Muscle of back (tissue), 3 donors: ENCODE measurements at regions not wholly inside any gene's neighbourhood (a gene's known extent, or its start where the extent isn't known, plus 50 kb on each side); places are given as distances from the start of the nearest gene placed in this dataset.
"Not testable (repeated sequence)": the region's sequence is repeated elsewhere in the genome, so short reads cannot be mapped to it uniquely, and the experiment has no call there.

ENCODE experiments used
- DNase-seq, 3 donors: peaks; one replicate each; pipeline versions ENCODE4 v3.0.0 to v3.0.0-alpha.2; 2013

DNA sequence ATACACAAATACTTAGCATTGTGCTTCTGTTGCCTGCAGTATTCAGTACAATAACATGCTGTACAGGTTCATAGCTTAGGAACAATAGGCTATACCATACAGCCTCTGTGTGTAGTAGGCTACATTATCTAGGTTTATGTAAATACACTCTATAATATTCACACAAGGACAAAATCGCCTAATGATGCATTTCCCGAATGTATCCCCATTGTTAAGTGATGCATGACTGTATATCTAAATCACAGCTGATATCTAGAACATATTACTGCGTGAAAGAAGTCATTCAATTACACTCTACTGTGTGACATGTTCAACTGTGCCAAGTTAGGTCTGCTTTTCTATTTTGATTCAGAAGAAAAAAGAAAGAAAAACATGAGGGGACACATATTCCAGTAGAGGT is 633.5 kb downstream of the RFPL4B start:
- DNase-seq: no peak

DNA sequence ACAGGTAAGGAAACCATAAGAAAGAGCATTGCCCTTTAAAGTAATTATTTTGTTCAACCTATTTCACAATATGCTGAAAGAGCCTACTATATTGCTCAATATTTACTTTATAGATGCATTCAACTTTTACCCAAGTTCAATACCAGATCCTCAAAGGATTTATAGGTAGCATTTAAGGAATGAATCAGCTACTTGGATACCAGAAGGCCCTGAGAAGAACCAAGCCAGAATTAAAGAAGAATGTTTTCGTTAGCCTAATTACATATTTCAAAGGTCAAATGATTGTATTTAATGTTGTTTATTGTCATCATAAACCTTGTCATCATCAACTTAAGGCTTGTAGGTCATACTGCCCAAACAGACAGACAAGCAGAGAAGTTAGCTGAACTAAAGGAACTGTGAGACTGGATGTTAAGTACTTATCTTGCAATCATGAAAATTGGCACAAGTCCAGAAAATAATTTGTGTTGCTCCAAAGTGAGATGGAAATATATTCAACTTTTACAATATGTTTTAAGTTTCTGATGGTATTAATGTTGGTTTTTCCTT is 636.7 kb downstream of the RFPL4B start:
- no peak for DNase-seq

DNA sequence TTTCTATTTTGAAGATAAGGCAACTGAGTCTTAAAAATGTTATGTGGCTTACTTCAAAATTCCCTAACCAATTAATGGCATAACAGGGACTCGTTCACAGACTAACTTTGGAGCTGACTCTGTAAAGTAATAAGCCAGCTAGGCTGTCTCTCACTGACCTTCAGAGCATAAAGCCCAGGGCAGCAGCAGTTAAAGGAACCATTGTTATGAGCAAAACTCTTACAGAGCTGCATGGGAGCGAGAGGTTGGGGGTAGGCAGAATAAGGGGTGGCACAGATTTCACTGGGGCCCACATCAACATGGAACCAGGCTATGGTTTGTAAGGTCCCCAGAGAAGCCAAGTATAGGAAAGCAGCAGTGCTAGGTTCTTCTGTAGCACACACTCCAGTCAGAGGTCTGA is 637.8 kb downstream of the RFPL4B start:
- DNase-seq: no peak

DNA sequence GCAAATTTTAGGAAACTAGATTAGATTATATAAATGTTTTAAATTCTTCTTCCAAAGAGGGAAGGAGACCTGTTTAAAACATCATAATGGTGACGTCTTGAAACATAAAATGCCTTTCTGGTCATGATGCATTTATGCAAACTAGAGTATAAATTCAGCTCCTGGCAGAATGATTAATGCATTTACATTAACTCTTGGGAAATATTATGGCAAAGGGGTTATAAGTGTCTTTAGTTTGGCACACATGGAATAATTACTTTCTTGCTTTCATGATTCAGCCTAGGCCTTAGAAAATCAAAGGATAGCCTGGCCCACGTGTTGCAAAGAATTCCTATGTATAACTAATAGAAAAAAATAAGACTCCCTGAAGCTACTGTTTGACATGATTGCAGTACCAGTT is 639.2 kb downstream of the RFPL4B start:
- DNase-seq: no peak

DNA sequence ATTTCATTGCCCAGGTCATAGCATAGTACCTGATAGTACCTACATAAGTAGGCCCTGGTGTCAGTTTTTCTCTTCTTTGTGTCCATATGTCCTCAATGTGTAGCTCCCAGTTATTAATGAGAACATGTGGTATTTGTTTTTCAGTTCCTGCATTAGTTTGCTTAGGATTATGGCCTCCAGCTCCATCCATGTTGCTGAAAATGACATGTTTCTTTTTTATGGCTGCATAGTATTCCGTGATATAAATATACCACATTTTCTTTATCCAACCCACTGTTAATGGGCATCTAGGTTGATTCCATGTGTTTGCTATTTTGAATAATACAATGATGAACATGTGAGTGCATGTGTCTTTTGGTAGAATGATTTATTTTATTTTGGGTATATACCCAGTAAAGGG is 641.6 kb downstream of the RFPL4B start:
- no peak for DNase-seq

DNA sequence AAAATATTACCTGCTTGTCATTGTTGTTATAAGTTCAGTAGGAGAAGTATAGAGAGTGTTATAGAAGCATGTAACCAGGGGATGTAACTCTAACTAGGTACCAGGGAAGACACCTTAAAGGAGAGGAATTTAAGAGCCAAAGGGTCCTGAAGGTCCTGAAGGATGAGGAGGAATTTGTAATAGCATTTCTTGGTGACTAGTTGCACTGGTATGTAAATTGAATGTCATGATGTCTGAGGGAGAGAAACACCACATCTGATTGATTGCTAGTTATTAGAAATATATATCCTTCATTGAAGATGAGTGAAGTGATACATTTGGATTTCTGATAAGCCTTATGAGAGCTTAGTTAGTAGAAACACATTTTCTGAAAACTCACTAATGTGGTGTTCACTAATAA is 643.8 kb downstream of the RFPL4B start:
- no peak for DNase-seq

DNA sequence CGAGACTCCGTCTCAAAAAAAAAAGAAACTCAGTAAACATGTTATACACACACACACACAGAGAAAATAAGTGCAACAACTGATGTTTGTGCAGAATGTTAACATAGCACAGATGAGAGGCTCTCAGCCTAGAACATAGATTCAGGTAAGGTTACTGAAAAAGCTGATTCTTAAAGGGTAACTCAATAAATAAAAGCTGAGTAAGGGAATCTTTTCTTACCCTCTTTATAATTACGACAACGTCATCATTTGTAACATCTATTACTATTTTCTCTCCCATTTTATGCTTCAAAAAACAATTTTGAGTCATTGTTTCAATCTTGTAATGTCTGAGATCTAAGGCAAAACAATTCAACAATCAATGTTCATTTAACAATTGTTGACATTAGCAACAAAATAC is 644.8 kb downstream of the RFPL4B start:
- DNase-seq: no peak

DNA sequence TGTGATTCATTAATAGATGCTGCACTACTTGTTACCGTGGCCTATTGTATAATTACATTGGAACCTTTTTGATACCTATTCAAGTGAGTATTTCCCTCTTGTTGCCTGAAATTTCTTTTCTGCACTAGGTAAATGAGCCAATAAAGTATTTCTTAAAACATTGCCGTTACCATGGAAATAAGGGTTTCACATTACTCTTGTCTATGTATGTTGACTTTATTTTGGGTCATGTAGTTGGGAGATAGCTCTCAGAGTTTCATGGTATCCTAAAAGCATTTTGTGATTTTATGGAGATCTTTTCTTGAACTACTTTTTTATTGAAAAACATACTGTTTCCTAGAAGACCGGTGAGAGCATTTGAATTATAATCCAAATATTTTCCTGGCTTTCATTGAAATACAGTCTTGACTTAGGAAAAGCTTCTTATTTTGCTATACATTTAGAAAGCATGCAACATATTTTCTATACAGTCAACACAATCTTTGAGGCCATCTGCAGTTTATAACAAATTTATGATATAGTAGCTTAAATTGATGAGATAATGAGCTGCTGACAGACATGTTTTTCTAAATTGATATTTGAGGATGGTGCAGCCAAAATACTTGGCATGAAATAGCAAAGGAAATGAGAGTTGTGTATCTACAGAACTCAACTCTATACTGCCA is 650.4 kb downstream of the RFPL4B start:
- DNase-seq: peak in 1 of 3 donors; percentile 71

DNA sequence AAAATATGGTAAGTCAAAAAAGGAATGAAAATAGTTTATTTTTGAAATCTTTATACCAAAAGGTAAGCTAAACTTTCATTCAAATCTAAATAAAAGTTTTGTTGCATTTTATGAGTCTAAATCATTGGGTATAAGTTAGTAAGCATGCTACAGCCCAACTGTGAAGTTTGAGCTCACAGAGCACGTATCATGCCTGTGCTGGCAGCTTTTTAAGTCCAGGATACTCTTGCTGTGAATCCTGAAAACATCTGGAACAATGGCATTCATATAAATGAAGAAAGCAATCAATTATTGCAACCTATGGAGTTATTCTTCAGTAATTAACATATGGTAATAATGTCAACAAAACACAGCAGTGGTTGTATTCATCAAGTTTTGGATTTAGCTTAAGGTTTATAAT is 656.9 kb downstream of the RFPL4B start:
- peak in 1 of 3 donors; percentile 56 for DNase-seq

DNA sequence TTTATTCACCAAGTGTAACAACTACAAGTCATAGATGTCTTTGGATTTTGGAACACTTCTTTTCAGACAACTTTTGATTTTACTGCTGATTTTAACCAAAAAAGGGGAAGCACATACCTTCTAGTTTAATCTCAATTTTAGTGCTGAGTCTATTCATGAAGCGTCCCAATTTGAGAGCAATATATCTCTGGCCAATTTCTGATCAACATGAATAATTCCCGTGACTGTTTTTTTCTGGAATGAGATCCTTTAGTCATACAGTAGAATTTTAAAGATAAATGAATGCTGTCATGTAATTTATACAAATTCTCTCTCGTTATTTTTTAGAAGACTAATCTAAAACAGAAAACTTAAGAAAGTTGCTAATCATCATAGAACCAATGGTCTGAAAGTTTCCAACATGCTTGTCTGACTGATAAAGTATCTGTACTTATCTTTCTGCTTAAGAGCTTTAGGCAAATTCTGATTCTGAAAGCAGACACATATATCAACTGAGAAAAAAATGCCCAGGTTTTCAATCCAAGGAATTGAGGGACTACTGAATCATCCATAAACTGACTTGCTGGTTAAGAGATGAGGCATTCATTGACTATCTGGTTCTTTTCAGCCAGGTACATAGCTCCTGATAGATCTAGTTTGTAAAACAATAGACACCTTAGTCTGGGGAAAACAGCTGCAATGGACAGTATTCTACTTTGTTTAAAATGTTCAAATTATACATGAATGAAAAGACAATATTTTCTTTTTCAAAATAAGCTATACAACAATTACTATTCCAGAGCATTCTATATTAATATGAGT is 657.5 kb downstream of the RFPL4B start:
- peak in 1 of 3 donors; percentile 39 for DNase-seq

DNA sequence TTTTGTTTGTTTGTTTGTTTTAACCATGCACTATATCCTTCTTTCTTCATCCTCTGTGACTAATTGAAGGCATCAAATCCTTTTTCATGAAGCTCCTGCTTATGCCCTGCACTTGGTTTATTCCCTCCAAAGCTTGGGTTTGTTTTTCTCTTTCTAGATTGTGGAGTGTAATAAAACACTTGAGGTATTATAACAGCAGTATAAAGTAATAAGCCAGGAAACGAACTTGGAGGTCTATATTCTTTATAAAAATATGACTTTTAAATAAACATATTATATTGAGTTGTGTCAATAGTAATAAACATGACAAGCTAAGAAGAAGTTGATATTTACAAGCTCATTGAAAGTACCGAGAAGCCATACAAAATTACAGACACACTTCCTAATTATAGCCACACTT is 659.4 kb downstream of the RFPL4B start:
- no peak for DNase-seq

DNA sequence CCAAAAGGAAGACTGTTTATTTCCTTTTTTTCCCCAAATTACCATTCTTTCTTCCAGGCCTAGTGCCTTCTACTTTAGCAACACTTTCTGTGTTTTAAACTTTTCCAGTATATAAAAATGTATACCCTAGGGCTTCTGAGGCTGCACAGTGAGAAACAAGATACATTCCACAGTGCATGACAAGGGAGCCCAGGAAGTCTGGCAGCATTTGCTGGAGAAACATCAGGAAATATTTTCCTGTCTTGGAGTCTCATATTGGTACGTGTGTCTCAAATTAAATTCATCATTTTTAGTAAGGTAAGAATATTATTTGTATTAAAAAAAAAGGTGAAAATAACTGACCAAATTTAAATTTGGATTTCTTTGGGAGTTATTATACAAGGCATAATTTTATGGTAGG is 662.6 kb downstream of the RFPL4B start:
- peak in 1 of 3 donors; percentile 75 for DNase-seq

DNA sequence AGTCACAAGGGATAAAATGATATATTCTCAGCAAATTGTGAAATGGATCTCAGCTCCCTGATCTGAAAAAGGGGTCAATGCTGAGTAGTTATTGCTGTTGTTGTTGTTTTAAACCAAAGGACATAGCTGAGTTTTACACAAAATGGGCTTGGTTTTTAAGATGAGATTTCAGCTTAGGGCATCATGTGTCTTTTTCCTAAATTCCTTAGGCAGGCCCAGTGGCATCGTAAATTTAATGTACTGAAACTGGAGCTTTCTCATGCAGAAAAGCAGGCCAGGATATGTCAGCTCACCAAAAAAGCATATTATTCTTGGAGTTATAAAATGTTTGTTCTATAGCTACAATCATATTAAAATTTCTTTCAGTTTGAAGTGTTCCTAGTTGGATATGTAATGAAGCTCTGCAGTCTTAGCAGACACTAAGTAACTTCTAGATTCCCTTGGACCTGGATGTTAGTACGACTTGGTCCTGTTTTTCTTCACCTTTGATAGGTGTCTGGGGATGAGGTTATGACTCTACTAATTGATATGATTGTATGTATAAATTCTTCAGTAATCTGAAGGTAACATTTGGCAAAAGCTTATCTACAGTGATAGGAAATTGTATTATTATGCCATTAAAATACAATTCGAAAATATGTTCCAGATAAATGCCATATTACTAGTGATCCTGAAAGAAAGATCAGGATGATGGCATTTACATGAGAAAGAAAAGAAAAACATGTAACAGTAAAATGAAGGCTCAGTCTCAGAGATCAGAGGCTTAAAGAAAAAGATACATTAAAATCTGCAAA is 663.3 kb downstream of the RFPL4B start:
- DNase-seq: peak in 1 of 3 donors; percentile 69

DNA sequence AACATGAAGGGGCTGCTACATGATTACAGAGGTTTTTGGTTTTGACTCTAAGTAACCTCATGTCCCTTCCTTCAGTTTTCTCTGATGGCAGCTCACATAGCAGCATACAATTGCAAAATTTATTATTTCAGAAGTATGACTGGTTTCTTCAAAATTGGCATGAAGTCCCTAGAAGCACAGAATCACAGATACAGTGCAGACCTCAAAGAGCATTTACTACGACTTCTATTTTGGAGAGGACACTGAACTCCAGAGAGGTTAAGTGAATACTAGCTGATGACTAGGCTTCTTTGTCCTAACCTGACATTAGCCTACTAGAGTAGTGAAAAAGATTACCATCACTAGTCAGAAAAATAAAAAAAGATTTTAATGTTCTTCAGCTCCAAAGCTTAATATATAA is 664.3 kb downstream of the RFPL4B start:
- no peak for DNase-seq

DNA sequence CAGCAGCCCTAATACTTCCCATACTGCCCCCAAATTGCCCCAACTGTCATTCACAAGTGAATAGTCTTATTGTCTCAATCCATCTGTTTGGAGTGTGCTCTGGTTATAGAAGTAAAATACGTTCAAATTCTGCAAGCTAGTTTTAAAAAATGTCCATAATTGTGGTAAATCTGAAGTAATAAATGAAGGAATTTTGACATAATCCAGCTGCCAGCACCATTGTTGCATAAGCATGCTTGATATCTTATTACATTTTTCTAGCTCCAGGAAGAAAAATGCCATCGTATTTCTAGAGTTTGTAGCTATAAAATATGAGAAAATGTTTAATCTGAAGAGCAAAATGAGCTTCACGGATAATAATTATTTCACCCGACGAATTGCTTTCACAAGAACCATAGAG is 664.7 kb downstream of the RFPL4B start:
- DNase-seq: peak in 1 of 3 donors; percentile 41

DNA sequence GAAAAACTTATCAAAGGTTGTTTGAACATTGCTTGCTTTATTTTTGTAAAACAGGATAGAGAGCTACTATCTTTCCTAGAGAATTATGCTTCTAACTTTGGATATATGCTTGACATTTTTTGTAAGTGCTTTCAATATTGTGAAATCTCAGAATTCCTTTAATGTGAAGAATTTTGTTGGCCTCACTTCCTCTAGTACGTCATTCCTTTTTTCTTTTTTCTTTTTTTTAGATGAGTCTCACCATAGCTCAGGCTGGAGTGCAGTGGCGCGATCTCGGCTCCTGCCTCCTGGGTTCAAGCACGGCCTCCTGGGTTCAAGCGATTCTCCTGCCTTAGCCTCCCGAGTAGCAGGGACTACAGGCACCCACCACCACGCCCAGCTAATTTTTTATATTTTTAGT is 668.1 kb downstream of the RFPL4B start:
- peak; percentile 67 to 77 (median 69) for DNase-seq

DNA sequence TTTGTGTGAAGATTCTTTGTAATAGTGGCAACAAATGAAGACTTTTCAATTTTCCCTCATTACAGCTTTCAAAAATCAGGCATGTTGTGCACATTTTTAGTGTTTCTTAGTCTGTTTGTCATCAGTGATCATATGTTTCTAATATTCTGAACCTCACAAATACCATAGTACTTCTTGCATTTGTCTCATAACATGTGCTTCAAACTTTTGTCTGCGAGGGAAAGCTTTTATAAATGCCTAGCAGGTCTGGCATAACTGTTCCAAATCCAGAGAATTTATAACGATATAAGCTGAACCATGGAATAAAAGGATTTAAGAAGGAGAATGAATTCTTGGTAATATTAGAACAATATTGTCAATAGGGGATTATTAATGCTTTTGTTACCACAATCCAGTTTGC is 670.2 kb downstream of the RFPL4B start:
- no peak for DNase-seq

DNA sequence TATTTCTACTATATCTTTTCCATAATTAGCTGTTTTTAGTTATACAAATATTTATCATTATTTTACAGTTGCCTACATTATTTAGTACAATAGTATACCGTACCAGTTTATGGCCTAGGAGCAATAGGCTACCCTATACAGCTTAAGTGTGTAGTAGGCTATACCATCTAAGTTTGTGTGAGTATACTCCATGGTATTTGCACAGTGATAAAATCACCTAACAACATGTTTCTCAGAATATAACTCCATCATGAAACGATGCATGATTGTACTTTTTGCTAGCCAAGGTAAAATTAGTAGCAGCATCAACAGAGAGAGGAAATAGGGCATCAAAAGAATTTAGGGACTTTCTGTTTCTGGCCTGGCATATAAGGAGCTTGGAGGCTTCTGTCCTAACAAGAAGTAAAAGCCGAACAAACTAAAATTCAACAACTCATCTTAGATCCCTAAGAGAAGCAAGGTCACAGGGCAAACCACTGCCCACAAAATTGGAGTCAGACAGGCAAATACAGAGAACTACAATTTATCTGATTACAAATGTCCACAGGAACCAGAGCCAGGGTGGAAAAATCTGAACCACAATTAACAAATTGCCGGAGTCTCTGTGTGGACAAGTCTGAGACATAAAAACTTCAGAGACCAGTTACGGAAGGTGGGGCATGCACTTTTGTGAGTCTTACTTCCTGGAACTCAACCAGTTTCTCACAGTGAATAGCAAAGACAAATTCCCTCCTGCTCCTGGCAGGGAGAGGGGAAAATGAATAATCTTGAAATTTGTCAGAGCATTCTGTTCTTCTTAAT is 671.4 kb downstream of the RFPL4B start:
- peak; percentile 60 to 81 (median 71) for DNase-seq

DNA sequence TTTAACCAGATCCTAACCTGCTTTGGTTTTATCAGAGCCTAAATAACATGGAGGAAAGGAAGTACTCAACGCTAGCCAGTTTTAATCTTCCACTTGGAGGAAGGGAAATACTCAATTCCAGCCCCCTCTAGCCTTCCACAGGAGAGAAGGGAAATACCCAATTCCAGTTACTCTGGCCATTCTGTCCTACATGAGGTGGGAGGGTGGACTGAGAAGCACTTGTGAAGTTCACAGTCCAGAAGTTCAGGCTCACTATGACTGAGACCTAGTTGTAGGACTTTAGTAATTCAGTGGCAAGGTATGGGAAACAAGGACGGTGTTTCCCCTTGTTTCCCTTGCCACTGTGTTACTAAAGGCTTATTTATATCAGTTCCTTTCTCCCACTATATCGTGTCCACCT is 672.0 kb downstream of the RFPL4B start:
- no peak for DNase-seq

DNA sequence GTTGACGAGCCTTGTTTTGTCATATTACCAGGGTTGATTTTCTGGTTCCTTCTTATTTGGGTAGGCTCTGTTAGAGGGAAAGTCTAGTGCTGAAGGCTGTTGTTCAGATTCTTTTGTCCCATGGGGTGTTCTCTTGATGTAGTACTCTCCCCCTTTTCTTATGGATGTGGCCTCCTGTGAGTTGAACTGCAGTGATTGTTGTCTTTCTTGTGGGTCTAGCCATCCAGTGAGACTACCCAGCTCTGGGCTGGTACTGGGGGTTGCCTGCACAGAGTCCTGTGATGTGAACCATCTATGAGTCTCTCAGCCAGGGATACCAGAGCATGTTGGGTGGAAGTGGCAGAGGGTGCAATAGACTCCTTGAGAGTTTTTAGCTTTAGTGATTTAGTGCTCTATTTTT is 680.6 kb downstream of the RFPL4B start:
- DNase-seq: no peak

DNA sequence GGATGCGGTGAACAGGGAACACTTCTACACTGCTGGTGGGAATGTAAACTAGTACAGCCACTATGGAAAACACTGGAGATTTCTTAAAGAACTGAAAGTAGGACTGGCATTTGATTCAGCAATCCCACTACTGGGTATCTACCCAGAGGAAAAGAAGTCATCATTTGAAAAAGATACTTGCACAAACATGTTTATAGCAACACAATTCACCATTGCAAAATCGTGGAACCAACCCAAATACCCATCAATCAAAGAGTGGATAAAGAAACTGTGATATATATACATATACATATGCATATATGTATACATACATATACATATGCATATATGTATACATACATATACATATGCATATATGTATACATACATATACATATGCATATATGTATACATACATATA is 682.0 kb downstream of the RFPL4B start:
- DNase-seq: not testable (repeated sequence)
